ENCODE measurements at regions not wholly inside any gene's neighbourhood (a gene's known extent, or its start where the extent isn't known, plus 50 kb on each side); places are given as distances from the start of the nearest gene placed in this dataset.
"Not testable (repeated sequence)": the region's sequence is repeated elsewhere in the genome, so short reads cannot be mapped to it uniquely, and the experiment has no call there.

GRCh38 chr7:51611937-51612336 is 295.3 kb upstream of the COBL start:
- no peak for DNase-seq (ENCODE audit: low spot score)

- DNase-seq (ENCODE audit: low spot score): no peak
Measured at GRCh38 chr7:51607447-51607846, 290.8 kb upstream of the COBL start.

- DNase-seq (ENCODE audit: low spot score): peak; percentile 63
Measured at GRCh38 chr7:51606601-51607154, 290.1 kb upstream of the COBL start.

GRCh38 chr7:51602376-51602775 is 285.8 kb upstream of the COBL start:
- DNase-seq (ENCODE audit: low spot score): no peak

- DNase-seq (ENCODE audit: low spot score): peak; percentile 54
Measured at GRCh38 chr7:51601461-51601860, 284.9 kb upstream of the COBL start.

- DNase-seq (ENCODE audit: low spot score): peak; percentile 9
Measured at GRCh38 chr7:51599935-51600334, 283.3 kb upstream of the COBL start.

GRCh38 chr7:51593628-51594027 is 277.0 kb upstream of the COBL start:
- no peak for DNase-seq (ENCODE audit: low spot score)

- no peak for DNase-seq (ENCODE audit: low spot score)
Measured at GRCh38 chr7:51592842-51593599, 276.4 kb upstream of the COBL start.

GRCh38 chr7:51591223-51591622 is 274.6 kb upstream of the COBL start:
- DNase-seq (ENCODE audit: low spot score): no peak

- DNase-seq (ENCODE audit: low spot score): no peak
Measured at GRCh38 chr7:51590746-51591145, 274.1 kb upstream of the COBL start.

GRCh38 chr7:51589111-51589510 is 272.5 kb upstream of the COBL start:
- no peak for DNase-seq (ENCODE audit: low spot score)

GRCh38 chr7:51587604-51588003 is 271.0 kb upstream of the COBL start:
- no peak for DNase-seq (ENCODE audit: low spot score)

GRCh38 chr7:51577390-51577789 is 260.8 kb upstream of the COBL start:
- no peak for DNase-seq (ENCODE audit: low spot score)

GRCh38 chr7:51569581-51569980 is 253.0 kb upstream of the COBL start:
- no peak for DNase-seq (ENCODE audit: low spot score)

- no peak for DNase-seq (ENCODE audit: low spot score)
Measured at GRCh38 chr7:51569176-51569575, 252.6 kb upstream of the COBL start.

GRCh38 chr7:51551070-51551469 is 234.5 kb upstream of the COBL start:
- DNase-seq (ENCODE audit: low spot score): no peak

GRCh38 chr7:51545131-51545530 is 228.5 kb upstream of the COBL start:
- DNase-seq (ENCODE audit: low spot score): peak; percentile 15

GRCh38 chr7:51543801-51544553 is 227.4 kb upstream of the COBL start:
- no peak for DNase-seq (ENCODE audit: low spot score)

- DNase-seq (ENCODE audit: low spot score): not testable (repeated sequence)
Measured at GRCh38 chr7:51540906-51541305, 224.3 kb upstream of the COBL start.

GRCh38 chr7:51539840-51540239 is 223.2 kb upstream of the COBL start:
- DNase-seq (ENCODE audit: low spot score): no peak

GRCh38 chr7:51528172-51528571 is 211.6 kb upstream of the COBL start:
- DNase-seq (ENCODE audit: low spot score): no peak

GRCh38 chr7:51521694-51522312 is 205.2 kb upstream of the COBL start:
- no peak for DNase-seq (ENCODE audit: low spot score)

- DNase-seq (ENCODE audit: low spot score): no peak
Measured at GRCh38 chr7:51521054-51521453, 204.4 kb upstream of the COBL start.

All from RKO (cell line).